Epithelial cell of proximal tubule (primary cell): ENCODE measurements at regions not wholly inside any gene's neighbourhood (a gene's known extent, or its start where the extent isn't known, plus 50 kb on each side); places are given as distances from the start of the nearest gene placed in this dataset.

Experiments
- DNase-seq: peaks from one replicate; pipeline ENCODE4 v3.0.0-alpha.2; 2011; ENCODE audit warnings: low read depth
- H3K4me3 ChIP-seq: 2 replicates; pipeline ENCODE4 v1.5.1; 2011; ENCODE audit warnings: low read depth, mild to moderate bottlenecking, low read length
- CTCF ChIP-seq: conservative IDR thresholded peaks from 2 replicates; pipeline ENCODE4 v1.5.1; 2012; ENCODE audit warnings: low read depth, mild to moderate bottlenecking, low read length

GRCh38 chr11:112366012-112366411 lies 105.4 kb upstream of the PLET1 start:
- DNase-seq = no peak
- H3K4me3 ChIP-seq = no peak overlapping the region
- no peak for TF ChIP-seq CTCF

GRCh38 chr11:112366777-112367176 lies 106.1 kb upstream of the PLET1 start:
- H3K4me3 ChIP-seq = no peak overlapping the region
- DNase-seq = no peak
- TF ChIP-seq CTCF = no peak

- H3K4me3 ChIP-seq = no peak overlapping the region
- DNase-seq = no peak
- TF ChIP-seq CTCF = no peak
These were observed 106.8 kb upstream of the PLET1 start for GRCh38 chr11:112367461-112367860.

GRCh38 chr11:112367895-112368294 lies 107.2 kb upstream of the PLET1 start:
- DNase-seq = no peak
- H3K4me3 ChIP-seq = no peak overlapping the region
- TF ChIP-seq CTCF = no peak

GRCh38 chr11:112368381-112368780 lies 107.7 kb upstream of the PLET1 start:
- no peak overlapping the region for H3K4me3 ChIP-seq
- DNase-seq = no peak

GRCh38 chr11:112369374-112369773 lies 108.7 kb upstream of the PLET1 start:
- no peak for DNase-seq
- no peak for TF ChIP-seq CTCF
- no peak overlapping the region for H3K4me3 ChIP-seq

More at GRCh38 chr11:112368381-112368780, 107.7 kb upstream of the PLET1 start:
- no peak for TF ChIP-seq CTCF

- TF ChIP-seq CTCF = no peak
- DNase-seq = no peak
These were observed 109.3 kb upstream of the PLET1 start for GRCh38 chr11:112369916-112370315.

More at GRCh38 chr11:112369916-112370315, 109.3 kb upstream of the PLET1 start:
- no peak overlapping the region for H3K4me3 ChIP-seq
